ENCODE measurements at regions not wholly inside any gene's neighbourhood (a gene's known extent, or its start where the extent isn't known, plus 50 kb on each side); places are given as distances from the start of the nearest gene placed in this dataset.

GRCh38 chr15:97522347-97522746, 438.2 kb upstream of the ARRDC4 start:
- 80 to 87% (median 85%) methylated on average over 11 to 16 of the region's 16 CpGs for WGBS, 4 donors
- intact Hi-C loops (cut with DNase I), result no loop called here
- H3K27ac ChIP-seq, result no peak overlapping the region
- H3K4me3 ChIP-seq, result no peak overlapping the region
- H3K36me3 ChIP-seq (replicated peaks in 1 of 2), result no peaks in the 10 kb centered on the region
- H3K4me1 ChIP-seq (replicated peaks in 1 of 2), result no peaks in the 10 kb centered on the region
- no peaks in the 10 kb centered on the region for H3K27me3 ChIP-seq
- no peaks in the 10 kb centered on the region for H3K9me3 ChIP-seq (replicated peaks in 1 of 3)
- TF ChIP-seq CTCF (IDR thresholded peaks at IDR 0.05), result no peak
- no peak for TF ChIP-seq POLR2A (IDR thresholded peaks at IDR 0.05)
- DNase-seq, result no peak

- Histone ChIP-seq H3K9me3 (replicated peaks in 1 of 3) (no peaks in the 10 kb centered on the region), H3K36me3 (replicated peaks in 1 of 2) (no peaks in the 10 kb centered on the region), H3K4me1 (replicated peaks in 1 of 2) (no peaks in the 10 kb centered on the region), H3K27ac (no peak overlapping the region), H3K4me3 (no peak overlapping the region), H3K27me3 (no peaks in the 10 kb centered on the region)
- intact Hi-C loops (cut with DNase I), result no loop called here
- no peak for TF ChIP-seq POLR2A (IDR thresholded peaks at IDR 0.05)
- no peak for TF ChIP-seq CTCF (IDR thresholded peaks at IDR 0.05)
- no peak for DNase-seq
Observed at GRCh38 chr15:97525809-97526208, 434.7 kb upstream of the ARRDC4 start.

GRCh38 chr15:97528238-97528637, 432.3 kb upstream of the ARRDC4 start:
- H3K4me3 ChIP-seq, result no peak overlapping the region
- no peaks in the 10 kb centered on the region for H3K4me1 ChIP-seq (replicated peaks in 1 of 2)
- H3K27ac ChIP-seq, result no peak overlapping the region
- no peak for DNase-seq
- H3K27me3 ChIP-seq, result no peaks in the 10 kb centered on the region
- WGBS, 4 donors, result 70 to 81% (median 74%) methylated on average over 4 of the region's 4 CpGs
- no peaks in the 10 kb centered on the region for H3K9me3 ChIP-seq (replicated peaks in 1 of 3)
- no peak for TF ChIP-seq CTCF (IDR thresholded peaks at IDR 0.05)
- no peak for TF ChIP-seq POLR2A (IDR thresholded peaks at IDR 0.05)
- H3K36me3 ChIP-seq (replicated peaks in 1 of 2), result no peaks in the 10 kb centered on the region
- intact Hi-C loops (cut with DNase I), result no loop called here

GRCh38 chr15:97545799-97546198, 414.7 kb upstream of the ARRDC4 start:
- DNase-seq, result no peak
- TF ChIP-seq CTCF (IDR thresholded peaks at IDR 0.05), result no peak
- TF ChIP-seq POLR2A (IDR thresholded peaks at IDR 0.05), result no peak
- H3K27ac ChIP-seq, result no peak overlapping the region

More at GRCh38 chr15:97545799-97546198, 414.7 kb upstream of the ARRDC4 start:
- H3K9me3 ChIP-seq (replicated peaks in 1 of 3), result no peaks in the 10 kb centered on the region
- intact Hi-C loops (cut with DNase I), result no loop called here
- H3K36me3 ChIP-seq (replicated peaks in 1 of 2), result no peaks in the 10 kb centered on the region
- H3K4me3 ChIP-seq, result no peak overlapping the region
- no peaks in the 10 kb centered on the region for H3K27me3 ChIP-seq
- no peaks in the 10 kb centered on the region for H3K4me1 ChIP-seq (replicated peaks in 1 of 2)
- 29 to 46% (median 38%) methylated on average over 1 of the region's 1 CpG for WGBS, 4 donors
